ENCODE measurements at regions not wholly inside any gene's neighbourhood (a gene's known extent, or its start where the extent isn't known, plus 50 kb on each side); places are given as distances from the start of the nearest gene placed in this dataset.

DNA sequence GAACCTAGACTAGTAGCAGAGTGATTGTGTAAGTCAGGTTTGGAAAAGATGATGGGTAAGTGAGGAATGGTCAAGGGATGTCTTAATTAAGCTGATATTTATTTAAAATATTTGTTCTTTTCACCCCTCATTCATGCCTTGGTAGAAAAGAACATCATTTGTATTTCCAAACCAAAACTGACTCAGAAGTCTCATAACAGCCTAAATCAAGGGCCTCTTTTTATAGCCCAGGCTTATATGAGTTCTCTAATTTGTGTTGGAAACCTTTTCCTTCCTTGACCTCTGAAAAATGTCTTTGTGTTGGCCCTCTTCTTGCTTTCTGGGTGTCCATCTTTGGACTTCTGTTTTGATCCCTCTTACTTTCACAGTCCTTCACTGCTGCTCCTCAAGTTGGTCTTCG lies 1428.2 kb downstream of the MRPL39 start:
- Histone ChIP-seq H4K20me1 (ENCODE audit: insufficient read depth) (no peaks in the 10 kb centered on the region), H3K9ac (no peak overlapping the region), H3K4me1 (ENCODE audit: low read depth, poor library complexity, severe bottlenecking) (no peaks in the 10 kb centered on the region), H3K27me3 (ENCODE audit: insufficient read depth, low read depth) (no peaks in the 10 kb centered on the region), H3K4me2 (no peak overlapping the region), H3K4me3 (IDR thresholded peaks at IDR 0.05; ENCODE audit: insufficient read depth, low read depth, low read length) (no peak overlapping the region), H2AFZ (ENCODE audit: low read depth) (no peak overlapping the region), H3K27ac (no peak overlapping the region), H3K79me2 (ENCODE audit: insufficient read depth, low read depth) (no peaks in the 10 kb centered on the region), H3K36me3 (ENCODE audit: insufficient read depth) (no peaks in the 10 kb centered on the region)
- TF ChIP-seq, protein P1, sequence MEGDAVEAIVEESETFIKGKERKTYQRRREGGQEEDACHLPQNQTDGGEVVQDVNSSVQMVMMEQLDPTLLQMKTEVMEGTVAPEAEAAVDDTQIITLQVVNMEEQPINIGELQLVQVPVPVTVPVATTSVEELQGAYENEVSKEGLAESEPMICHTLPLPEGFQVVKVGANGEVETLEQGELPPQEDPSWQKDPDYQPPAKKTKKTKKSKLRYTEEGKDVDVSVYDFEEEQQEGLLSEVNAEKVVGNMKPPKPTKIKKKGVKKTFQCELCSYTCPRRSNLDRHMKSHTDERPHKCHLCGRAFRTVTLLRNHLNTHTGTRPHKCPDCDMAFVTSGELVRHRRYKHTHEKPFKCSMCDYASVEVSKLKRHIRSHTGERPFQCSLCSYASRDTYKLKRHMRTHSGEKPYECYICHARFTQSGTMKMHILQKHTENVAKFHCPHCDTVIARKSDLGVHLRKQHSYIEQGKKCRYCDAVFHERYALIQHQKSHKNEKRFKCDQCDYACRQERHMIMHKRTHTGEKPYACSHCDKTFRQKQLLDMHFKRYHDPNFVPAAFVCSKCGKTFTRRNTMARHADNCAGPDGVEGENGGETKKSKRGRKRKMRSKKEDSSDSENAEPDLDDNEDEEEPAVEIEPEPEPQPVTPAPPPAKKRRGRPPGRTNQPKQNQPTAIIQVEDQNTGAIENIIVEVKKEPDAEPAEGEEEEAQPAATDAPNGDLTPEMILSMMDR (conservative IDR thresholded peaks at IDR 0.05; ENCODE audit: low read depth, low read length) = no peak

DNA sequence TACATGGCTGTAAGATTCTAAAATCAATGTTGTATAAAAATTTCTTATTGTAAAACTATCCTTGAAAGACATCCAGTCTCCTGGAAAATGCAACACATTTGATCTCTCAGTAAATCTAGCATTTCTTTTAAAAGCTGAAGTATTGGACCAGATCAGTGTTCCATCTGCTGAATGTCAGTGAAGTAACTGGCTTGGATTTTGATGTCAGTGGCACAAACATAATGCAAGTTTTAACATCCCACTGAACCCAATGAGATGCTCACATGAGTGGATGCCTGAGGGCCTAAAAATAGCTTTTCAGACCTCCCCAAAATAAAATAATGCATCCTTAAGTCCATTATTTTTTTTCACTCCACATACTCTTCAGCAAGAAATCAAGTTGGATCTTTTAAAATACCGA lies 1432.2 kb downstream of the MRPL39 start:
- no peaks in the 10 kb centered on the region for H3K36me3 ChIP-seq (ENCODE audit: insufficient read depth)
- no peak overlapping the region for H2AFZ ChIP-seq (ENCODE audit: low read depth)
- TF ChIP-seq, protein P1 (conservative IDR thresholded peaks at IDR 0.05; ENCODE audit: low read depth, low read length) = no peak

DNA sequence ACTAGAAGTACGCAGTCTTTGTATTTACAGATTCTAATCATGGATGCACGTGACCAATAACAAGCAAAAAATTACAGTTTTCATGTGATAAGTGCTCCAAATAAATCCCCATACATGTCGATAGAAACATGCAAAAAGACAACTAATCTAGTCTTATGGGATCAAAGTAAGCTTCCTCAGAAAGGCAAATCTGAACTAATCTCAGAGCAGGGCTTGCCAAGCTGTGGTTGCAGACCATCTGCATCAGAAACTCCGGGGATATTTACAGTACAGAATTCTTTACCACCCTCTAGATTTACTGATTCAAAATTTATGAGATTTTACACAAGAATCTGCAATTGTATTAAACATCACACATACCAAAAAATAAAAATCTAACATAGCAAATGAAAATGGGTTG lies 1435.5 kb downstream of the MRPL39 start:
- H3K4me1 ChIP-seq (ENCODE audit: low read depth, poor library complexity, severe bottlenecking) = no peaks in the 10 kb centered on the region
- H2AFZ ChIP-seq (ENCODE audit: low read depth) = no peak overlapping the region
- no peak overlapping the region for H3K27ac ChIP-seq
- H4K20me1 ChIP-seq (ENCODE audit: insufficient read depth) = no peaks in the 10 kb centered on the region
- no peaks in the 10 kb centered on the region for H3K36me3 ChIP-seq (ENCODE audit: insufficient read depth)
- no peak overlapping the region for H3K9ac ChIP-seq
- H3K79me2 ChIP-seq (ENCODE audit: insufficient read depth, low read depth) = no peaks in the 10 kb centered on the region
- H3K4me3 ChIP-seq (IDR thresholded peaks at IDR 0.05; ENCODE audit: insufficient read depth, low read depth, low read length) = no peak overlapping the region
- no peak overlapping the region for H3K4me2 ChIP-seq
- TF ChIP-seq, protein P1 (conservative IDR thresholded peaks at IDR 0.05; ENCODE audit: low read depth, low read length) = no peak
- H3K27me3 ChIP-seq (ENCODE audit: insufficient read depth, low read depth) = no peaks in the 10 kb centered on the region

More for the DNA sequence above, 1432.2 kb downstream of the MRPL39 start:
- no peak overlapping the region for H3K27ac ChIP-seq
- H3K9ac ChIP-seq = no peak overlapping the region
- no peaks in the 10 kb centered on the region for H3K79me2 ChIP-seq (ENCODE audit: insufficient read depth, low read depth)
- H3K27me3 ChIP-seq (ENCODE audit: insufficient read depth, low read depth) = no peaks in the 10 kb centered on the region
- H3K4me3 ChIP-seq (IDR thresholded peaks at IDR 0.05; ENCODE audit: insufficient read depth, low read depth, low read length) = no peak overlapping the region
- no peaks in the 10 kb centered on the region for H3K4me1 ChIP-seq (ENCODE audit: low read depth, poor library complexity, severe bottlenecking)
- no peaks in the 10 kb centered on the region for H4K20me1 ChIP-seq (ENCODE audit: insufficient read depth)
- no peak overlapping the region for H3K4me2 ChIP-seq

DNA sequence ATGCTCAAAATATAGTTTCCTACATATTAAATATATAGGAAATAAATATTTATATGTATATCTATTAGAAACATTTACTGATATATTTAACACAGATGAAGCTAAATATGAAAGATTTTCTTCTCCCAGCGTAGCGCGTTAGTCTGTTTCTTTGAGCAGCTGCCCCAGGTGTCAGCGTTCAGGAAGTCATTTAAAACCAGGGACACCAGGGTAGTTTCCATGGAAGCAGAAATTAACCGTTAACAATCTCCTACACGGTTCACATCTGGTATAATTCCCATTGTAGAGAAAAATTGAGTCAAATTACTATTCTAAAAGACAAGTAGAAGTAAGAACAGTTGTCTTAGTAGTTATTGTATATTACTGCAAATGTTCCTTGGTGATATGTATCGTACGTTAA lies 1443.7 kb downstream of the MRPL39 start:
- H3K79me2 ChIP-seq (ENCODE audit: insufficient read depth, low read depth) = no peaks in the 10 kb centered on the region
- H4K20me1 ChIP-seq (ENCODE audit: insufficient read depth) = no peaks in the 10 kb centered on the region
- no peak overlapping the region for H3K27ac ChIP-seq
- TF ChIP-seq, protein P1 (conservative IDR thresholded peaks at IDR 0.05; ENCODE audit: low read depth, low read length) = no peak
- no peaks in the 10 kb centered on the region for H3K27me3 ChIP-seq (ENCODE audit: insufficient read depth, low read depth)
- H3K4me2 ChIP-seq = no peak overlapping the region
- no peaks in the 10 kb centered on the region for H3K36me3 ChIP-seq (ENCODE audit: insufficient read depth)
- H2AFZ ChIP-seq (ENCODE audit: low read depth) = no peak overlapping the region
- H3K4me1 ChIP-seq (ENCODE audit: low read depth, poor library complexity, severe bottlenecking) = no peaks in the 10 kb centered on the region
- no peak overlapping the region for H3K4me3 ChIP-seq (IDR thresholded peaks at IDR 0.05; ENCODE audit: insufficient read depth, low read depth, low read length)
- no peak overlapping the region for H3K9ac ChIP-seq
